Liver (tissue), 3 donors: ENCODE measurements at regions not wholly inside any gene's neighbourhood (a gene's known extent, or its start where the extent isn't known, plus 50 kb on each side); places are given as distances from the start of the nearest gene placed in this dataset.

Experiments used
- NR2F2 ChIP-seq: IDR thresholded peaks from 2 replicates; pipeline ENCODE4 v1.6.1; 2016; ENCODE audit warnings: antibody characterized with exemption
- SP1 ChIP-seq: IDR thresholded peaks from 2 replicates; pipeline ENCODE4 v1.6.1; 2018; ENCODE audit warnings: antibody characterized with exemption, mild to moderate bottlenecking
- TF ChIP-seq, protein P1 (sequence below): IDR thresholded peaks from 2 replicates; pipeline ENCODE4 v1.6.1; 2016; ENCODE audit warnings: antibody characterized with exemption
- TF ChIP-seq, protein P2 (sequence below): fragments of 150-350 bp; IDR thresholded peaks from 2 replicates; pipeline ENCODE4 v1.5.1; 2017; ENCODE audit warnings: improper control_type of control experiment, low read depth, low read length; ENCODE audit not compliant: missing input control
- donor health status: healthy.
- donor health status: healthy.

DNA sequence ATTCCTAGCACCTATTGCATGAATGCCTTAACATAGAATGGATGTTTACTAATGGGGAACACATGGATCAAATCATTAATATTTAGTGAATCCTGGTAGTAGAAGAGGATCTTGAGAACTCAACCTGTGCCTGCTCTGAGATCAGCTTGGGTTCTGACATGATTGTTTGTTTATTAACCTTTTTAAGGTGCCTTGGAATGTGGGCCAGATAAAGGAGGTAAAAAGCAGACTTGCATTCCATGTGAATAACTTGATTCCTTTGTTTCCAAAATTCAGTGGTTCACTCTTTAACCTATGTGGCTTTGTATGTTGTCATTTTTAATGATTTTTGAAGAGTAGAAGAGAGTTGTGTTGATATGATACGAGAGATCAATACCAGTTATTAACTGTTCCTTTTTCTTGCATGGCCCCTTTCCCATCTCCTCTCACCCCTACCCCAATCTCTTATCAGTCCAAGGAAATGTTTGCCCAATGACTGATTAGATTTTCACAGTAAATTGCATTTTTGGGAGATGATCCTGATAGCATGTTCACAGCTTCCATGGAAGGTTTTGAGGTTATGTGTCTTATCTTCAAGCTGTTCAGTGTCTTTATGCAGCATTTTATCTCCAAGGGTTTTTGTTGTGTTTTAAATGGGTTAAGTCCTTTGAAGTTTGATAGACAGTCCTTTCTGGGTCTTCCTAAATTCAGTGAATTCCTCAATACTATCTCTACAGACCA is 193.7 kb upstream of the FRMD6 start:
- TF ChIP-seq, protein P1, sequence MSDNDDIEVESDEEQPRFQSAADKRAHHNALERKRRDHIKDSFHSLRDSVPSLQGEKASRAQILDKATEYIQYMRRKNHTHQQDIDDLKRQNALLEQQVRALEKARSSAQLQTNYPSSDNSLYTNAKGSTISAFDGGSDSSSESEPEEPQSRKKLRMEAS: no peak
- TF ChIP-seq, protein P2, sequence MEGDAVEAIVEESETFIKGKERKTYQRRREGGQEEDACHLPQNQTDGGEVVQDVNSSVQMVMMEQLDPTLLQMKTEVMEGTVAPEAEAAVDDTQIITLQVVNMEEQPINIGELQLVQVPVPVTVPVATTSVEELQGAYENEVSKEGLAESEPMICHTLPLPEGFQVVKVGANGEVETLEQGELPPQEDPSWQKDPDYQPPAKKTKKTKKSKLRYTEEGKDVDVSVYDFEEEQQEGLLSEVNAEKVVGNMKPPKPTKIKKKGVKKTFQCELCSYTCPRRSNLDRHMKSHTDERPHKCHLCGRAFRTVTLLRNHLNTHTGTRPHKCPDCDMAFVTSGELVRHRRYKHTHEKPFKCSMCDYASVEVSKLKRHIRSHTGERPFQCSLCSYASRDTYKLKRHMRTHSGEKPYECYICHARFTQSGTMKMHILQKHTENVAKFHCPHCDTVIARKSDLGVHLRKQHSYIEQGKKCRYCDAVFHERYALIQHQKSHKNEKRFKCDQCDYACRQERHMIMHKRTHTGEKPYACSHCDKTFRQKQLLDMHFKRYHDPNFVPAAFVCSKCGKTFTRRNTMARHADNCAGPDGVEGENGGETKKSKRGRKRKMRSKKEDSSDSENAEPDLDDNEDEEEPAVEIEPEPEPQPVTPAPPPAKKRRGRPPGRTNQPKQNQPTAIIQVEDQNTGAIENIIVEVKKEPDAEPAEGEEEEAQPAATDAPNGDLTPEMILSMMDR: no peak
- TF ChIP-seq NR2F2: no peak
- no peak for TF ChIP-seq SP1
